ENCODE measurements at regions not wholly inside any gene's neighbourhood (a gene's known extent, or its start where the extent isn't known, plus 50 kb on each side); places are given as distances from the start of the nearest gene placed in this dataset.

DNA sequence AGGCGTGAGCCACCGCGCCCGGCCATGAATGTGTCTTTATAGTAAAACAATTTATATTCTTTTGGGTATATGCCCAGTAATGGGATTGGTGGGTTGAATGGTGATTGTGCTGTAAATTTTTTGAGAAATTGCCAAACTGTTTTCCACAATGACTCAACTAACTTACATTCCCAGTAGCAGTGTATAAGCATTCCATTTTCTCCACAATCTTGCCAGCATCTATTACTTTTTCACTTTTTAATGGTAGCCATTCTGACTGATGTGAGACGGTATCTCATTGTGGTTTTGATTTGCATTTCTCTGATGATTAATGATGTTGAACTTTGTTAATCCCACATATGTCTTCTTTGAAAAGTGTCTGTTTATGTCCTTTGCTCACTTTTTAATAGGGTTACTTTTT is 1187.9 kb downstream of the XPNPEP1 start:
- 86 to 95% (median 89%) methylated on average over 5 of the region's 5 CpGs for WGBS, 4 donors
- Histone ChIP-seq H3K27me3 (no peaks in the 10 kb centered on the region), H3K4me3 (no peak overlapping the region), H3K36me3 (no peaks in the 10 kb centered on the region), H3K27ac (no peak overlapping the region), H3K4me1 (no peaks in the 10 kb centered on the region), H3K9me3 (peaks cover 0 to 7% (median 0%) of the 10 kb centered on the region in 12 donors)
- TF ChIP-seq POLR2A (IDR thresholded peaks at IDR 0.05), result no peak
- TF ChIP-seq, protein P1, sequence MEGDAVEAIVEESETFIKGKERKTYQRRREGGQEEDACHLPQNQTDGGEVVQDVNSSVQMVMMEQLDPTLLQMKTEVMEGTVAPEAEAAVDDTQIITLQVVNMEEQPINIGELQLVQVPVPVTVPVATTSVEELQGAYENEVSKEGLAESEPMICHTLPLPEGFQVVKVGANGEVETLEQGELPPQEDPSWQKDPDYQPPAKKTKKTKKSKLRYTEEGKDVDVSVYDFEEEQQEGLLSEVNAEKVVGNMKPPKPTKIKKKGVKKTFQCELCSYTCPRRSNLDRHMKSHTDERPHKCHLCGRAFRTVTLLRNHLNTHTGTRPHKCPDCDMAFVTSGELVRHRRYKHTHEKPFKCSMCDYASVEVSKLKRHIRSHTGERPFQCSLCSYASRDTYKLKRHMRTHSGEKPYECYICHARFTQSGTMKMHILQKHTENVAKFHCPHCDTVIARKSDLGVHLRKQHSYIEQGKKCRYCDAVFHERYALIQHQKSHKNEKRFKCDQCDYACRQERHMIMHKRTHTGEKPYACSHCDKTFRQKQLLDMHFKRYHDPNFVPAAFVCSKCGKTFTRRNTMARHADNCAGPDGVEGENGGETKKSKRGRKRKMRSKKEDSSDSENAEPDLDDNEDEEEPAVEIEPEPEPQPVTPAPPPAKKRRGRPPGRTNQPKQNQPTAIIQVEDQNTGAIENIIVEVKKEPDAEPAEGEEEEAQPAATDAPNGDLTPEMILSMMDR (IDR thresholded peaks at IDR 0.05), result no peak
- intact Hi-C loops (cut with DNase I), result no loop called here
- ATAC-seq, result no peak
- DNase-seq, result no peak

DNA sequence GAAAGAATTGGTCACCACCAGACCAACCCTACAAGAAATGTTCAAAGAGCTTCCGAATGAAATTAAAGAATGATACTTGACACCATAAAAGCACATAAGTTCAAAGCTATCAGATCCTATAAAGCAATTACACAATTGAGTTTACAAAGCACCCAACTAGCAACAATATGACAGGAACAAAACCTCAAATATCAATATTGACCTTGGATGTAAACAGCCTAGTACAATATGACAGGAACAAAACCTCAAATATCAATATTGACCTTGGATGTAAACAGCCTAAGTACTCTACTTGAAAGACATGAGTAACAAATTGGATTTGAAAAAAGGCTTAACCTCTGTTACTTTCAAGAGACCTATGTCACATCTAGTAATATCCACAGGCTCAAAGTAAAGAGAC is 1201.4 kb downstream of the XPNPEP1 start:
- TF ChIP-seq, protein P1 (IDR thresholded peaks at IDR 0.05), result no peak
- TF ChIP-seq POLR2A (IDR thresholded peaks at IDR 0.05), result no peak
- no peaks in the 10 kb centered on the region for H3K4me1 ChIP-seq
- peaks cover 0 to 21% (median 0%) of the 10 kb centered on the region in 12 donors for H3K9me3 ChIP-seq
- intact Hi-C loops (cut with DNase I), result no loop called here
- ATAC-seq, result no peak
- WGBS, 4 donors, result 79 to 92% (median 87%) methylated on average over 1 of the region's 1 CpG
- no peak for DNase-seq
- H3K36me3 ChIP-seq, result no peaks in the 10 kb centered on the region
- no peak overlapping the region for H3K27ac ChIP-seq
- H3K27me3 ChIP-seq, result no peaks in the 10 kb centered on the region
- no peak overlapping the region for H3K4me3 ChIP-seq

DNA sequence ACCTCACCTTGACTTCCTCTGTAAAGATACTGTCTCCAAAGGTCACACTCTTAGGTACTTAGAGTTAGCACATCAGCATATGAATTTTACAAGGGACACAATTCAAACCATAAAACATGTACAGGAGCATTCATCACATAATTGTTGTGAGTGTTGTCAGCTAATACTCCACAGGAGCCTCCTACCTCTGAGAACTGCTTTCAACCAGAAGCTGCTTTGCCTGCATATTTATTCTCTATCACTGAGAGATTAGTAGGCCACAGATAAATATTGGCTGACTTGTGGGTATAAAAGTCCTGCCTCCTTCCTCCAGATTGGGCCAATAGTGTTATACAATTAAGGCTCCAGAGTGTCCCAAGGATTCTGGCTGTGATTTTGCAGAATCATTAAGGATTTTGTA is 1207.0 kb downstream of the XPNPEP1 start:
- DNase-seq (no peak), ATAC-seq (no peak)
- Histone ChIP-seq H3K27ac (no peak overlapping the region), H3K36me3 (no peaks in the 10 kb centered on the region), H3K4me1 (no peaks in the 10 kb centered on the region), H3K4me3 (no peak overlapping the region), H3K9me3 (peaks cover 0 to 28% (median 2%) of the 10 kb centered on the region in 12 donors), H3K27me3 (no peaks in the 10 kb centered on the region)
- TF ChIP-seq, protein P1 (IDR thresholded peaks at IDR 0.05), result no peak
- intact Hi-C loops (cut with DNase I), result no loop called here

- WGBS, 4 donors, result 85 to 89% (median 86%) methylated on average over 5 of the region's 5 CpGs
Observed at GRCh38 chr10:108709927-108710722, 1213.2 kb downstream of the XPNPEP1 start.

More at GRCh38 chr10:108709927-108710722, 1213.2 kb downstream of the XPNPEP1 start:
- H3K27me3 ChIP-seq, result no peaks in the 10 kb centered on the region
- H3K27ac ChIP-seq, result no peak overlapping the region
- no peak overlapping the region for H3K4me3 ChIP-seq
- no peaks in the 10 kb centered on the region for H3K36me3 ChIP-seq
- no peak for TF ChIP-seq POLR2A (IDR thresholded peaks at IDR 0.05)
- TF ChIP-seq, protein P1 (IDR thresholded peaks at IDR 0.05), result no peak
- intact Hi-C loops (cut with DNase I), result no loop called here
- DNase-seq, result no peak
- H3K9me3 ChIP-seq, result peaks cover 0 to 21% (median 2%) of the 10 kb centered on the region in 12 donors
- no peak for ATAC-seq
- no peaks in the 10 kb centered on the region for H3K4me1 ChIP-seq

All from heart left ventricle (tissue), 16 donors.